Endothelial cell of umbilical vein (primary cell): ENCODE measurements at regions not wholly inside any gene's neighbourhood (a gene's known extent, or its start where the extent isn't known, plus 50 kb on each side); places are given as distances from the start of the nearest gene placed in this dataset.

Source experiments
- BruUV-seq: library from RNA; stranded (reverse); fragments of 400-500 nt; replicated peaks from 2 replicates; lab custom pipeline; 2021; lab: Mats Ljungman, UMichigan
- CTCF ChIA-PET: fragments of 300-600, 350-600 bp; sonication (Branson Sonifier 250); formaldehyde crosslinking; loops from one replicate; lab custom pipeline; 2021; ENCODE audit warnings: antibody characterized with exemption, inconsistent platforms; lab: Charles Lee
- POLR2A ChIA-PET: fragments of 300-600, 350-600 bp; sonication (Branson Sonifier 250); formaldehyde crosslinking; loops from one replicate; lab custom pipeline; 2021; ENCODE audit warnings: antibody characterized with exemption, inconsistent platforms; lab: Charles Lee
- DNase-seq: peaks from one replicate; pipeline ENCODE4 v3.0.0-alpha.2; 2011; ENCODE audit warnings: low read depth, low spot score
- FAIRE-seq: peaks from 2 replicates; lab custom pipeline; 2011; peaks lifted over from hg19 to GRCh38; lab: Jason Lieb, UNC
- H2AFZ ChIP-seq: 2 replicates; pipeline ENCODE4 v1.6.0; 2012; ENCODE audit warnings: low read depth, low read length, control low read depth, inconsistent platforms
- H3K27ac ChIP-seq: 2 replicates; pipeline ENCODE4 v1.5.1; 2011; ENCODE audit warnings: low read depth, mild to moderate bottlenecking, control low read depth, low read length, moderate library complexity; ENCODE audit not compliant: insufficient read depth
- H3K27me3 ChIP-seq, 2 experiments: 2 replicates each; pipeline versions ENCODE4 v1.6.0 to v1.6.1; 2011; ENCODE audit warnings: low read length in 2 of 2, mixed read lengths in 1 of 2; ENCODE audit not compliant: control insufficient read depth in 2 of 2, insufficient read depth in 2 of 2
- H3K36me3 ChIP-seq, 2 experiments: 2 replicates in 1 of 2; 3 replicates in 1 of 2; pipeline ENCODE4 v1.5.1; 2011; ENCODE audit warnings: low read length in 2 of 2, mild to moderate bottlenecking in 1 of 2, moderate library complexity in 1 of 2; ENCODE audit not compliant: control insufficient read depth in 2 of 2, insufficient read depth in 2 of 2; ENCODE audit errors: extremely low read depth in 1 of 2
- H3K4me1 ChIP-seq: 3 replicates; pipeline ENCODE4 v1.5.1; 2011; ENCODE audit warnings: mild to moderate bottlenecking, low read length; ENCODE audit not compliant: control insufficient read depth, insufficient read depth; ENCODE audit errors: extremely low read depth
- H3K4me2 ChIP-seq: 2 replicates; pipeline ENCODE4 v1.6.1; 2011; ENCODE audit warnings: low read length, control low read depth, mixed read lengths; ENCODE audit not compliant: insufficient read depth
- H3K4me3 ChIP-seq, 3 experiments: fragments of 200-600 bp in 1 of 3; sonication (generic), shearing (Covaris generic) in 1 of 3; replicated peaks in 1 of 3; 2 replicates each; pipeline ENCODE4 v1.5.1; 2011 to 2016; ENCODE audit warnings: control low read depth in 3 of 3, low read length in 3 of 3, mild to moderate bottlenecking in 2 of 3, inconsistent platforms in 1 of 3, low read depth in 1 of 3, moderate library complexity in 1 of 3; ENCODE audit not compliant: insufficient read depth in 1 of 3
- H3K79me2 ChIP-seq: 2 replicates; pipeline ENCODE4 v1.6.0; 2012; ENCODE audit warnings: low read length, inconsistent platforms; ENCODE audit not compliant: control insufficient read depth, insufficient read depth
- H3K9ac ChIP-seq: replicated peaks from 2 replicates; pipeline ENCODE3; 2011; ENCODE audit warnings: low read length, control low read depth; ENCODE audit not compliant: insufficient read depth; ENCODE audit errors: extremely low read depth
- H3K9me1 ChIP-seq: replicated peaks from 3 replicates; pipeline ENCODE4 v1.6.0; 2011; ENCODE audit warnings: mild to moderate bottlenecking, low read length; ENCODE audit not compliant: control insufficient read depth, insufficient read depth; ENCODE audit errors: extremely low read depth
- H3K9me3 ChIP-seq: replicated peaks from 2 replicates; pipeline ENCODE4 v1.5.1; 2012; ENCODE audit warnings: low read length, inconsistent platforms; ENCODE audit not compliant: control insufficient read depth, insufficient read depth
- H4K20me1 ChIP-seq: replicated peaks from 2 replicates; pipeline ENCODE3; 2011; ENCODE audit warnings: mild to moderate bottlenecking, low read length; ENCODE audit not compliant: control insufficient read depth, insufficient read depth; ENCODE audit errors: extremely low read depth
- EZH2 ChIP-seq: IDR thresholded peaks from 2 replicates; pipeline ENCODE4 v1.6.1; 2012; ENCODE audit warnings: borderline replicate concordance, low read depth, mild to moderate bottlenecking, moderate library complexity, low read length, inconsistent platforms; ENCODE audit not compliant: severe bottlenecking
- FOS ChIP-seq: IDR thresholded peaks from 2 replicates; pipeline ENCODE4 v1.6.1; 2011; ENCODE audit warnings: mild to moderate bottlenecking, low read length, moderate library complexity, borderline replicate concordance; ENCODE audit not compliant: insufficient read depth
- GATA2 ChIP-seq: IDR thresholded peaks from 2 replicates; pipeline ENCODE4 v1.7.0; 2011; ENCODE audit warnings: low read depth, mild to moderate bottlenecking, moderate library complexity, mixed read lengths, low read length; ENCODE audit not compliant: insufficient read length, insufficient read depth
- JUN ChIP-seq: IDR thresholded peaks from 2 replicates; pipeline ENCODE4 v1.6.1; 2011; ENCODE audit warnings: borderline replicate concordance, low read depth; ENCODE audit not compliant: insufficient read length, insufficient read depth
- MYC ChIP-seq: IDR thresholded peaks from one replicate; pipeline ENCODE4 v1.6.1; 2011; ENCODE audit warnings: mild to moderate bottlenecking, low read depth, low read length
- POLR2A ChIP-seq: IDR thresholded peaks from 2 replicates; pipeline ENCODE4 v1.6.1; 2012; ENCODE audit warnings: low read depth, mild to moderate bottlenecking, control low read depth, low read length
- POLR2AphosphoS5 ChIP-seq: IDR thresholded peaks from 2 replicates; pipeline ENCODE4 v1.6.1; 2012; ENCODE audit warnings: low read depth, mild to moderate bottlenecking, control low read depth, low read length, moderate library complexity; ENCODE audit not compliant: insufficient read depth
- dilution Hi-C: fragments of 300-500 bp; cut with MboI; formaldehyde crosslinking; loops from one replicate; pipeline ENCODE4 v1.15.0; 2019; ENCODE audit warnings: low sequenced_read_pairs; ENCODE audit not compliant: extremely low pct_ligation_motif_present
- intact Hi-C: fragments of 100-400 bp; cut with micrococcal nuclease; formaldehyde crosslinking; loops from one replicate; pipeline ENCODE4 v1.10.0; 2022
- TF ChIP-seq, protein P1 (sequence below), 2 donors: IDR thresholded peaks; 1 replicate in 1 of 2; 2 replicates in 1 of 2; pipeline ENCODE4 v1.5.1; 2011; ENCODE audit warnings: low read length in 2 of 2, mild to moderate bottlenecking in 2 of 2, moderate library complexity in 2 of 2, control low read depth in 1 of 2, inconsistent platforms in 1 of 2, low read depth in 1 of 2; ENCODE audit not compliant: insufficient read depth in 1 of 2; ENCODE audit errors: extremely low read depth in 1 of 2
- TF ChIP-seq, protein P2 (sequence below): IDR thresholded peaks from 2 replicates; pipeline ENCODE4 v1.6.1; 2011; ENCODE audit not compliant: insufficient read depth, insufficient read length

DNA sequence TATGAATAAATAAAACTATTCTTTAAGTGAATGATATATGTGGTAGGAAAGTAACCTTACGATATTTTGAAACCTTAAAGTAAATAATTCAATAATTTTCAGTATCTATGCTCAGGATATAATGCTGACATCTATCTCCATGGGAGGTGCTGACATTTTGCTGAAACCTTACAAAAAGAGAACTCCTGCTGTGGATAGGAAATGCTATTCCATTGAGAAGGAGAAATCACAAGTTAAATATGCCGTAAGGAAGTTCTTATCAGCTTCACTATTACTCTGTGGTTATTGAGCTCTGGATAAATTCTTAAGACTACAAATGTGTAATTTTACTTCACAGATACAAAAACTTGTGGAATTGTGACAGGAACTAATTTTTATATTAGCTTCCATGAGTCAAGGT lies 722.1 kb downstream of the TMTC2 start:
- Histone ChIP-seq H3K9me1 (no peaks in the 10 kb centered on the region), H3K9me3 (no peaks in the 10 kb centered on the region), H2AFZ (no peak overlapping the region), H3K79me2 (no peaks in the 10 kb centered on the region), H3K36me3 (no peaks in the 10 kb centered on the region), H3K4me1 (no peaks in the 10 kb centered on the region), H3K4me2 (no peak overlapping the region), H3K27me3 (no peaks in the 10 kb centered on the region), H3K27ac (no peak overlapping the region), H4K20me1 (no peaks in the 10 kb centered on the region), H3K4me3 (no peak overlapping the region), H3K9ac (no peak overlapping the region)
- TF ChIP-seq, protein P1, sequence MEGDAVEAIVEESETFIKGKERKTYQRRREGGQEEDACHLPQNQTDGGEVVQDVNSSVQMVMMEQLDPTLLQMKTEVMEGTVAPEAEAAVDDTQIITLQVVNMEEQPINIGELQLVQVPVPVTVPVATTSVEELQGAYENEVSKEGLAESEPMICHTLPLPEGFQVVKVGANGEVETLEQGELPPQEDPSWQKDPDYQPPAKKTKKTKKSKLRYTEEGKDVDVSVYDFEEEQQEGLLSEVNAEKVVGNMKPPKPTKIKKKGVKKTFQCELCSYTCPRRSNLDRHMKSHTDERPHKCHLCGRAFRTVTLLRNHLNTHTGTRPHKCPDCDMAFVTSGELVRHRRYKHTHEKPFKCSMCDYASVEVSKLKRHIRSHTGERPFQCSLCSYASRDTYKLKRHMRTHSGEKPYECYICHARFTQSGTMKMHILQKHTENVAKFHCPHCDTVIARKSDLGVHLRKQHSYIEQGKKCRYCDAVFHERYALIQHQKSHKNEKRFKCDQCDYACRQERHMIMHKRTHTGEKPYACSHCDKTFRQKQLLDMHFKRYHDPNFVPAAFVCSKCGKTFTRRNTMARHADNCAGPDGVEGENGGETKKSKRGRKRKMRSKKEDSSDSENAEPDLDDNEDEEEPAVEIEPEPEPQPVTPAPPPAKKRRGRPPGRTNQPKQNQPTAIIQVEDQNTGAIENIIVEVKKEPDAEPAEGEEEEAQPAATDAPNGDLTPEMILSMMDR (IDR thresholded peaks at IDR 0.05; ENCODE audit: extremely low read depth in 1 of 2, insufficient read depth in 1 of 2, low read depth in 1 of 2, low read length in 2 of 2), result no peak
- no peak for TF ChIP-seq POLR2AphosphoS5
- FAIRE-seq (no peak), DNase-seq (no peak)
- dilution Hi-C loops (no loop called here), intact Hi-C loops (no loop called here)
- BruUV-seq, result no TSS peak
- POLR2A ChIA-PET, result no interaction called here
- CTCF ChIA-PET, result no interaction called here

DNA sequence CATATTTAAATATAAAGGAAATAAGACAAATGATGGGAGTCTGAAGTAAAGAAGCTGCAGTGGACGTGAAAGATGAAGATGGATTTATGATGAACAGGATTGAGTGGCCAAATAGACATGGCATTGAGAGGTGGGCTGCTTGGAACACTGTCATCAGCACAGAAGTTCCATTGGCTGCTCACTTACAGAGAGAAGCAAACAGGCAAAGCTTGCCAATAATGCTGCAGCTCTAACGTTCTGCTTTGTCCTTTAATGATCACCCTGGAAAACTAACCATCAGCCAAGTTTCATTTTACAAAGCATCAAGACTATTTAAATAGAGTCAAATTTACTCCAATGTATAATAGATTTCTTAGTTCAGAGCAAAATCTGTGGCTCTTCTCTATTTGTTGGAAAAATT lies 721.4 kb downstream of the TMTC2 start:
- Histone ChIP-seq H3K79me2 (no peaks in the 10 kb centered on the region), H3K4me1 (no peaks in the 10 kb centered on the region), H4K20me1 (no peaks in the 10 kb centered on the region), H2AFZ (no peak overlapping the region), H3K27ac (no peak overlapping the region), H3K27me3 (no peaks in the 10 kb centered on the region), H3K9me3 (no peaks in the 10 kb centered on the region), H3K36me3 (no peaks in the 10 kb centered on the region), H3K9me1 (no peaks in the 10 kb centered on the region), H3K4me3 (no peak overlapping the region), H3K9ac (no peak overlapping the region), H3K4me2 (no peak overlapping the region)
- no peak for TF ChIP-seq GATA2
- no peak for TF ChIP-seq JUN
- TF ChIP-seq FOS, result no peak
- no peak for TF ChIP-seq MYC
- TF ChIP-seq POLR2AphosphoS5, result no peak
- TF ChIP-seq, protein P1 (IDR thresholded peaks at IDR 0.05; ENCODE audit: extremely low read depth in 1 of 2, insufficient read depth in 1 of 2, low read depth in 1 of 2, low read length in 2 of 2), result no peak
- no peak for TF ChIP-seq POLR2A
- TF ChIP-seq EZH2, result no peak
- TF ChIP-seq, protein P2, sequence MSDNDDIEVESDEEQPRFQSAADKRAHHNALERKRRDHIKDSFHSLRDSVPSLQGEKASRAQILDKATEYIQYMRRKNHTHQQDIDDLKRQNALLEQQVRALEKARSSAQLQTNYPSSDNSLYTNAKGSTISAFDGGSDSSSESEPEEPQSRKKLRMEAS, result no peak
- no peak for DNase-seq
- ChIA-PET CTCF (no interaction called here), POLR2A (no interaction called here)
- BruUV-seq, result no TSS peak
- intact Hi-C loops, result no loop called here
- no peak for FAIRE-seq
- dilution Hi-C loops, result no loop called here
